Activated CD8-positive, alpha-beta memory T cell treated with anti-CD3 and anti-CD28 coated beads, Interleukin-2, amount 50 U/mL, for 48 hours (primary cell): ENCODE measurements at regions not wholly inside any gene's neighbourhood (a gene's known extent, or its start where the extent isn't known, plus 50 kb on each side); places are given as distances from the start of the nearest gene placed in this dataset.

Experiments
- DNase-seq: peaks from one replicate; pipeline ENCODE4 v3.0.0-alpha.2; 2020

- no peak for DNase-seq
Observed at GRCh38 chr2:75790814-75791467, 80.2 kb upstream of the GCFC2 start.

- DNase-seq = no peak
Observed at GRCh38 chr2:75790121-75790813, 79.6 kb upstream of the GCFC2 start.

- DNase-seq = no peak
Observed at GRCh38 chr2:75788902-75789301, 78.2 kb upstream of the GCFC2 start.

- DNase-seq = no peak
Observed at GRCh38 chr2:75788154-75788553, 77.4 kb upstream of the GCFC2 start.

- no peak for DNase-seq
Observed at GRCh38 chr2:75787532-75788132, 76.9 kb upstream of the GCFC2 start.

GRCh38 chr2:75775311-75775823 is 64.7 kb upstream of the GCFC2 start:
- no peak for DNase-seq

GRCh38 chr2:75772908-75773630 is 62.4 kb upstream of the GCFC2 start:
- DNase-seq = no peak

- no peak for DNase-seq
Observed at GRCh38 chr2:75765798-75766197, 55.1 kb upstream of the GCFC2 start.

GRCh38 chr2:75764611-75765010 is 53.9 kb upstream of the GCFC2 start:
- DNase-seq = no peak
